Body of pancreas (tissue), 4 donors: ENCODE measurements at regions not wholly inside any gene's neighbourhood (a gene's known extent, or its start where the extent isn't known, plus 50 kb on each side); places are given as distances from the start of the nearest gene placed in this dataset.

ENCODE experiments used
- ATAC-seq: fragments of 150-250 bp; one replicate; pipeline ENCODE4 v1.9.1; 2016
- DNase-seq, 4 donors: peaks; one replicate each; pipeline ENCODE4 v3.0.0-alpha.2; 2019
- H3K27ac ChIP-seq, 4 donors: fragments of 200-600 bp; sonication (generic); 1 replicate in 3 of 4; 2 replicates in 1 of 4; pipeline versions ENCODE4 v1.5.1 to v1.6.1; 2016 to 2019; ENCODE audit warnings: mild to moderate bottlenecking in 1 of 4, mixed read lengths in 1 of 4, moderate library complexity in 1 of 4
- H3K27me3 ChIP-seq, 2 donors: fragments of 200-600 bp; sonication (generic); one replicate each; pipeline ENCODE4 v1.6.0; 2016; ENCODE audit warnings: mild to moderate bottlenecking in 1 of 2
- H3K36me3 ChIP-seq, 2 donors: fragments of 200-600 bp; sonication (generic); replicated peaks in 1 of 2; 2 replicates each; pipeline ENCODE4 v1.5.1; 2016; ENCODE audit warnings: low read depth in 2 of 2; ENCODE audit not compliant: insufficient read depth in 1 of 2
- H3K4me1 ChIP-seq: fragments of 200-600 bp; sonication (generic); one replicate; pipeline ENCODE4 v1.6.0; 2016
- H3K4me3 ChIP-seq, 2 donors: fragments of 200-600 bp; sonication (generic); 1 replicate in 1 of 2; 2 replicates in 1 of 2; pipeline ENCODE4 v1.5.1; 2016 to 2019
- H3K9me3 ChIP-seq, 3 donors: fragments of 200-600 bp; sonication (generic); 1 replicate in 2 of 3; 2 replicates in 1 of 3; pipeline ENCODE4 v1.5.1; 2016
- CTCF ChIP-seq, 7 experiments: fragments of 450-650 bp in 4 of 7; fragments of 200-600 bp in 3 of 7; sonication (generic) in 3 of 7; IDR thresholded peaks; one replicate each; pipeline ENCODE4 v1.5.1; 2016 to 2019; ENCODE audit warnings: antibody characterized with exemption in 7 of 7
- POLR2A ChIP-seq, 3 donors: fragments of 450-650 bp; IDR thresholded peaks; one replicate each; pipeline ENCODE4 v1.6.1; 2016; ENCODE audit warnings: antibody characterized with exemption in 3 of 3, mild to moderate bottlenecking in 2 of 3
- WGBS, 2 donors: methylation state at CpG; one replicate each; pipeline ENCODE4 v1.1.5; 2017; 5-methylcytosine and 5-hydroxymethylcytosine counted together
- intact Hi-C: fragments of 100-400 bp; cut with DNase I; formaldehyde crosslinking; loops from one replicate; pipeline ENCODE4 v1.15.1; 2023

- no peak for ATAC-seq
- Histone ChIP-seq H3K4me1 (peaks cover 5% of the 10 kb centered on the region), H3K36me3 (no peaks in the 10 kb centered on the region), H3K4me3 (no peak overlapping the region), H3K27me3 (no peaks in the 10 kb centered on the region), H3K27ac (no peak overlapping the region), H3K9me3 (no peaks in the 10 kb centered on the region)
- intact Hi-C loops, result no loop called here
- WGBS, 2 donors, result 67 to 70% methylated on average over 5 of the region's 5 CpGs
- no peak for DNase-seq
- TF ChIP-seq CTCF (IDR thresholded peaks at IDR 0.05) (no peak), POLR2A (IDR thresholded peaks at IDR 0.05) (no peak)
Measured at GRCh38 chr10:105674448-105674847, 1033.4 kb downstream of the SORCS3 start.

DNA sequence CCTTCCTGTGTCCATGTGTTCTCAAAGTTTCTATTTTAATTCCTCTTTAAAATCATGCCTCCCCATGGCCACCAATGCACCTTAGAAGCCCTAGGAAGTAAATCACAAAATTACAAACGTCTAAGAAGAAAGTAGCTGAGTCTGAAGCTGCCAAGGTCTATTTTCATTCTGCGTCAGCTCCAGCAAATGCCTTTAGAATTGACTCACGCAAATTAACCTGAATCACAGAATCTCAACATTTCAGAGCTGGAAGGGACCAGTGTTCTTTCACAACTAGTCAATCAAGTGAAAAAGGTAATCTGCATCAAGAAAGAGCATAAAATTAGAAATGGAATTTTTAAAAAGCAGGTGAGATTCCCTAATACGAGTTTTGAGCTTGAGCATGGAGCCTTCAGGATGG is 1017.6 kb downstream of the SORCS3 start:
- no peak overlapping the region for H3K27ac ChIP-seq
- no peaks in the 10 kb centered on the region for H3K9me3 ChIP-seq
- TF ChIP-seq CTCF (IDR thresholded peaks at IDR 0.05), result no peak
- TF ChIP-seq POLR2A (IDR thresholded peaks at IDR 0.05), result no peak
- no peaks in the 10 kb centered on the region for H3K36me3 ChIP-seq
- H3K4me3 ChIP-seq, result no peak overlapping the region
- no peaks in the 10 kb centered on the region for H3K27me3 ChIP-seq
- no peaks in the 10 kb centered on the region for H3K4me1 ChIP-seq
- 57 to 60% methylated on average over 4 of the region's 4 CpGs for WGBS, 2 donors
- ATAC-seq (no peak), DNase-seq (no peak)
- intact Hi-C loops, result no loop called here

DNA sequence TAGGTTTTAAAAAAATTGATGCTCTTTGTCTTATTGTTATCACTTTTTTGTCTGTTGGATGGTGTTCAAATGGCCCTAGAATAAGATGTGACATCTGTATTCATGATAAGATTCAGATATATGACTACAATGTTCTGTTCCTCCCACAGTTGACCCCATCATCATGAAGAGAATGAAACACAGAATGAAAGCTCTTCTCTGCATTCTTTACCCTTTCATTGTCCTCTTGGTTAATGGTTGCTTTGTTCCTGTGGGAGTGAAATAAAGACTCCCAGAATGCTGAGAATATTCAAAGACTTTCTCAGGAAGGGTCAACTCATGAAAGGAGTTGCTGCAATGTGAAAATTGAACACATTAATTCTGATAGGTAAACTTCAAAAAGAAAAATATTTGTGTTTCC is 1015.8 kb downstream of the SORCS3 start:
- H3K27me3 ChIP-seq, result no peaks in the 10 kb centered on the region
- no peak overlapping the region for H3K4me3 ChIP-seq
- H3K9me3 ChIP-seq, result no peaks in the 10 kb centered on the region
- no peaks in the 10 kb centered on the region for H3K4me1 ChIP-seq
- H3K27ac ChIP-seq, result no peak overlapping the region
- TF ChIP-seq POLR2A (IDR thresholded peaks at IDR 0.05) (no peak), CTCF (IDR thresholded peaks at IDR 0.05) (no peak)
- intact Hi-C loops, result no loop called here
- no peaks in the 10 kb centered on the region for H3K36me3 ChIP-seq
- ATAC-seq (no peak), DNase-seq (no peak)

DNA sequence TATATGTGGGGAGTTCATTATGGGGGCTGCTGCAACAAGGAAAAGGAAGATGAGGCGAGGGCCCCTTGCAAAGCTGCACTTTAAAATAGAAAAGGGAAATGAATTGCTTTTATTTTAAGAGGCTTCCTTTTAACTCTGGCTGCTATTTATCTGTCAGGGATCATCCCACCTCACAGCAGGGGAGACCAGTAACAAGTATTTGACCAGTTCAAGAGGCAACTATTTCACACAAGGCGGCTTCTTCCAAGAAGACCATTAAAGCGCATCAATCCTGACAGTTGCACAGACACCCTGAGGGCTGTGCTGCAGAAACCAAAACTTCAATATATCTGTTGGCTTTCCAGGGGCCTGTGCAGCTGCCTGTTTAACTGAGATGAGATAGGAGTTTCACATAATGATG is 1009.2 kb downstream of the SORCS3 start:
- Histone ChIP-seq H3K4me1 (peaks cover 14% of the 10 kb centered on the region), H3K9me3 (no peaks in the 10 kb centered on the region), H3K27ac (no peak overlapping the region), H3K27me3 (no peaks in the 10 kb centered on the region), H3K36me3 (no peaks in the 10 kb centered on the region), H3K4me3 (no peak overlapping the region)
- ATAC-seq (no peak), DNase-seq (no peak)
- TF ChIP-seq POLR2A (IDR thresholded peaks at IDR 0.05) (no peak), CTCF (IDR thresholded peaks at IDR 0.05) (no peak)
- 70 to 91% methylated on average over 3 of the region's 3 CpGs for WGBS, 2 donors
- intact Hi-C loops, result no loop called here

GRCh38 chr10:105647354-105647753 is 1006.3 kb downstream of the SORCS3 start:
- no peak for ATAC-seq
- H3K9me3 ChIP-seq, result no peaks in the 10 kb centered on the region
- H3K36me3 ChIP-seq, result no peaks in the 10 kb centered on the region
- no peaks in the 10 kb centered on the region for H3K27me3 ChIP-seq
- H3K4me1 ChIP-seq, result peaks cover 43% of the 10 kb centered on the region
- TF ChIP-seq POLR2A (IDR thresholded peaks at IDR 0.05), result no peak
- no peak for TF ChIP-seq CTCF (IDR thresholded peaks at IDR 0.05)
- 71 to 85% methylated on average over 1 of the region's 1 CpG for WGBS, 2 donors
- H3K27ac ChIP-seq, result peak overlapping the region in 1 of 4 donors; percentile 20
- H3K4me3 ChIP-seq, result no peak overlapping the region
- intact Hi-C loops, result no loop called here
- peak; percentile 12 to 36 (median 20) for DNase-seq
